Activated CD8-positive, alpha-beta memory T cell treated with anti-CD3 and anti-CD28 coated beads for 36 hours (primary cell): ENCODE measurements at regions not wholly inside any gene's neighbourhood (a gene's known extent, or its start where the extent isn't known, plus 50 kb on each side); places are given as distances from the start of the nearest gene placed in this dataset.

Experiments
- CTCF ChIA-PET: fragments of 350-600 bp; sonication (Branson Sonifier 250); formaldehyde crosslinking; loops from one replicate; lab custom pipeline; 2021; ENCODE audit warnings: antibody characterized with exemption; lab: Charles Lee
- POLR2A ChIA-PET: fragments of 350-600 bp; sonication (Branson Sonifier 250); formaldehyde crosslinking; loops from one replicate; lab custom pipeline; 2021; ENCODE audit warnings: antibody characterized with exemption; lab: Charles Lee

- CTCF ChIA-PET: interaction anchor here (0.7 kb wide), 3 partner anchors 11 to 257 kb away, joined by 3 to 5 read pairs (median 5); no protein-coding TSS in a partner anchor
- POLR2A ChIA-PET: interaction anchor here (0.6 to 0.7 kb wide), 2 partner anchors 48 to 247 kb away, joined by 3 read pairs; no protein-coding TSS in a partner anchor
Observed at GRCh38 chr11:128375961-128376360, 211.4 kb downstream of the ETS1 start.

- ChIA-PET CTCF (interaction anchor here (1.0 kb wide), 1 partner anchor 23 kb away, joined by 3 read pairs; no protein-coding TSS in a partner anchor), POLR2A (no interaction called here)
Observed at GRCh38 chr11:128374026-128374425, 213.3 kb downstream of the ETS1 start.

DNA sequence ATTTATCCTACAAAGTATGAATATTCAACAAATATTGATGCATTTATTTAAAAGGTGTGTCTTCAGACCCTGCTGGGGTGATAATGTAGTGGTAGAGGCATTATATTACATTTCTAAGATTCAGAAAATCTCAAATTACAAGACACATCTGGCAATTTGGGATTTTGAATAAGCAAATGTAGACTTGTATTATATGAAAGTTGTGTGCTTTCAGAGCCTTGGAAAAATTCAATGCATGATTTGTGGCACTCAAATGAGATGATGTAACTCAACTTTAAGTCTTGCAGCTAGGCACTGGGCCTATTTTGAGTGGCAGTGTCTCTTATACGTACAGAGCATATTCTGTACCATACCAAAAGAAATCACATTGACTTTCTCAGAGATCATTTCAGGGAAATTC, 214.4 kb downstream of the ETS1 start:
- CTCF ChIA-PET: no interaction called here
- POLR2A ChIA-PET: no interaction called here

- POLR2A ChIA-PET: no interaction called here
- CTCF ChIA-PET: interaction anchor here (0.8 to 1.5 kb wide), 3 partner anchors 44 to 66 kb away, joined by 3 read pairs; no protein-coding TSS in a partner anchor
Observed at GRCh38 chr11:128367573-128367972, 219.8 kb downstream of the ETS1 start.

DNA sequence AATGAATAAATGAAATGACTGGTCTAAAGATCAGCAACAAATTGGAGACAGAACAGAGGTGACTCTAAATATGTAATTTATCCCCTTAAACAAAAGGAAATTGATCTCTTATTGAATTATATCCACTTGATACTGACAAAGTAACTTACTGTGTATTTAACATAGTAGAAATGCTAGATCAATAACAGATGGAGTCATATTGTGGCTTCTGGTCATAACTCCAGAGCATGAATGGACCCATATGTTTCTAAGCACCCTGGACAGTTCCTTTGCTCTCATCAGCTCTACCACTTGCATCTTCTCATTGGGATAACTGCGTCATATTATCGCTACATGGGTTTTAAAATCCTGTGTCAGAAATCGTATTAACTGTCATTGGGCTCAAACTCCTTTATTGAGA, 222.3 kb downstream of the ETS1 start:
- ChIA-PET POLR2A (no interaction called here), CTCF (no interaction called here)

- ChIA-PET CTCF (no interaction called here), POLR2A (no interaction called here)
Observed at GRCh38 chr11:128361451-128362020, 225.8 kb downstream of the ETS1 start.

DNA sequence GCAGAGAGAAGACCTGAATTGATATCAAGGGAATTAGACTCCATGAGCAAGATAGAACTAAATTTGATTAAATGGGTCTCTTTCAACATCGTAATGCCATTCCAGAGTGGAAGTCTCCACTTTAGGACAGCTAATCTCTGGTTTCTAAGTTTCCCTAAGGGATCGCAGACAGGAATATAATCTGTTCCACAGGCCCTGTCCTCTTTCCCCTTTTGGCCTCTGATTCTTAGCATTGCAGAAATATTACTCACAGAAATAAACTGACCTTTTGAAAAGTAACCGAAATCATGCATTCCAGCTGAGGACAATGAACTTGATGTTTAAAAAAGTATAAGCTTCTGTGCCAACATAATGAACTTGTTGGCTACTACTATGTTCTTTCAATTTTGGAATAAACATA, 227.8 kb downstream of the ETS1 start:
- ChIA-PET CTCF (no interaction called here), POLR2A (no interaction called here)

DNA sequence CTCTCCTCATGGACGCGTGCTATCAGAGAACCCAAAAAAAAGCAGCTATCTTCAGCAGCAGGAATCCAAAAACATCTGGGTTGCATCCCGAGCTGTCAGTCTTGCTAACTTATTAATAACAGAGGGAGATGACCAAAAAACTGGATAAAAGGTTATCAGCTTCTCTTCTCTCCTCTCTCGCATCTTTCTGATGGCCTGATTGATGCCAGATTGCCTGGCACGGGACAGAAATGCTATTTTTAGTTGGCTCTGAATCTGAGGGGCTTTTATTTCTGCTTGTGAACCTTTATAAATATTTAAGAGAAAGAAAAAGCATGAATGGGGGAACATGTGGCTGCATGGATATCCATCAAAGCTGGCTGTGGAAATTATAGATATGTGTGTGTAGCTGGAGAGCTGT, 230.3 kb downstream of the ETS1 start:
- ChIA-PET POLR2A (no interaction called here), CTCF (interaction anchor here (0.8 kb wide), 1 partner anchor 9 kb away, joined by 3 read pairs; no protein-coding TSS in a partner anchor)

DNA sequence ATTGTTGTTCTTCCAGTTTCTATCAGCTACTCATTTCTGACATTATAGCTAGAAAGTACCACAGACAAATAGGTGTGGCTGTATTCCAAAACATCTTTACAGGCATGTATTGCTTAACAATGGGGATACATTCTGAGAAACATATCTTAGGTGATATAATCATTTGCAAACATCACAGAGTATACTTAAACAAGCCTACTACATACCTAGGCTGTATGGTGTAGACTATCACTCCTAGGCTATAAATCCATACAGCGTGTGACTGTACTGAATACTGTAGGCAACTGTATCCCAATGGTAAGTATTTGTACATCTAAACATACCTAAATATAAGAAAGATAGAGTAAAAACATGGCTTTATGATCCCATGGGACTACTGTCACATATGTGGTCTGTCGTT, 231.8 kb downstream of the ETS1 start:
- ChIA-PET CTCF (no interaction called here), POLR2A (no interaction called here)

GRCh38 chr11:128354476-128354875, 232.9 kb downstream of the ETS1 start:
- POLR2A ChIA-PET: no interaction called here

DNA sequence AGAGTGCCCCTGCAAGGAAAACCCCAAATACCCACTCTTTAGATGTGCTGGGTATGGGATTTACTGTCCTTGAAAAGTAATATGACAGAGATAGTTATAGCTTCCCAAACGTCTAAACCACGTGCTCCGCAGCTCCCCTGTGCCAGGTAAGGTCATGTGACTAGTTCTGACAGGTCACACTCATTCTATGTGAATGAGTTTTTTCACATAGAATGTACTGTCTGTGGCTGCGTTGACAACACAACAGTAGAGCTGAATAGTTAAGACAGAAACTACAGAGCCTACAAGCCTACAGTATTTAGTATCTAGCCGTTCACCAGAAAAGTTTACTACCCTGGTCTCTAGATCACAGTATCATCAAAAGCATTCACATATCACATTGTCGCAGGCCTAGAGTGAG, 236.2 kb downstream of the ETS1 start:
- CTCF ChIA-PET: interaction anchor here (1.6 kb wide), 1 partner anchor 23 kb away, joined by 3 read pairs; no protein-coding TSS in a partner anchor
- POLR2A ChIA-PET: no interaction called here

More at GRCh38 chr11:128354476-128354875, 232.9 kb downstream of the ETS1 start:
- CTCF ChIA-PET: no interaction called here

- POLR2A ChIA-PET: no interaction called here
- CTCF ChIA-PET: interaction anchor here (1.6 kb wide), 1 partner anchor 24 kb away, joined by 3 read pairs; no protein-coding TSS in a partner anchor
Observed at GRCh38 chr11:128349650-128350299, 237.6 kb downstream of the ETS1 start.

GRCh38 chr11:128346804-128347203, 240.6 kb downstream of the ETS1 start:
- POLR2A ChIA-PET: interaction anchor here (0.6 to 1.1 kb wide), 2 partner anchors 25 to 1659 kb away, joined by 3 to 4 read pairs; no protein-coding TSS in a partner anchor

GRCh38 chr11:128345316-128345715, 242.0 kb downstream of the ETS1 start:
- ChIA-PET POLR2A (interaction anchor here (0.7 to 4.1 kb wide), 2 partner anchors 22 to 178 kb away, joined by 3 to 25 read pairs; no protein-coding TSS in a partner anchor), CTCF (interaction anchor here (1.2 to 2.7 kb wide), 3 partner anchors 15 to 55 kb away, joined by 3 to 10 read pairs (median 4); no protein-coding TSS in a partner anchor)

More at GRCh38 chr11:128346804-128347203, 240.6 kb downstream of the ETS1 start:
- CTCF ChIA-PET: interaction anchor here (0.6 to 2.7 kb wide), 4 partner anchors 17 to 484 kb away, joined by 3 to 10 read pairs (median 3); no protein-coding TSS in a partner anchor

DNA sequence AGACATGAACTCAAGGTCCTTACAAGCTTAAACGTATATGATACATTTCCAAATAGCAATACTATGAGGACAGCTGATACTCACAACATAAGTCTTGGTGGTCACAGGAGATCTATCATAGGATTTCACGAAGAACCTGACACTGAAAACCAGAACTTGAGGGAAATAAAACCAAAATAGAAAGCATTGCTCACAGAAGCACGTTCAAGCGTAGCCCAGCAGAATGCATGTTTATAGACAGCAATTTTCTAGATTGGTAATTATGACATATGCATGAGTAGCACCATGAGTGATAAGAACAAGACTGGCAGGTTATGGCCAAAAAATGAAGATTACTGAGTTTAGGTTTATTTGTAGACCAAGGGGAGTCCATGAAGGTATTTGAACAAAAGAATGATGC, 243.5 kb downstream of the ETS1 start:
- POLR2A ChIA-PET: interaction anchor here (0.6 to 4.1 kb wide), 6 partner anchors 16 to 181 kb away, joined by 3 to 25 read pairs (median 4); no protein-coding TSS in a partner anchor
- CTCF ChIA-PET: interaction anchor here (0.7 to 1.7 kb wide), 6 partner anchors 14 to 79 kb away, joined by 3 to 5 read pairs (median 4); no protein-coding TSS in a partner anchor

- CTCF ChIA-PET: interaction anchor here (1.0 to 1.7 kb wide), 2 partner anchors 18 to 20 kb away, joined by 4 to 5 read pairs; no protein-coding TSS in a partner anchor
- POLR2A ChIA-PET: interaction anchor here (0.6 to 4.1 kb wide), 5 partner anchors 20 to 182 kb away, joined by 3 to 25 read pairs (median 5); no protein-coding TSS in a partner anchor
Observed at GRCh38 chr11:128343135-128343514, 244.2 kb downstream of the ETS1 start.

DNA sequence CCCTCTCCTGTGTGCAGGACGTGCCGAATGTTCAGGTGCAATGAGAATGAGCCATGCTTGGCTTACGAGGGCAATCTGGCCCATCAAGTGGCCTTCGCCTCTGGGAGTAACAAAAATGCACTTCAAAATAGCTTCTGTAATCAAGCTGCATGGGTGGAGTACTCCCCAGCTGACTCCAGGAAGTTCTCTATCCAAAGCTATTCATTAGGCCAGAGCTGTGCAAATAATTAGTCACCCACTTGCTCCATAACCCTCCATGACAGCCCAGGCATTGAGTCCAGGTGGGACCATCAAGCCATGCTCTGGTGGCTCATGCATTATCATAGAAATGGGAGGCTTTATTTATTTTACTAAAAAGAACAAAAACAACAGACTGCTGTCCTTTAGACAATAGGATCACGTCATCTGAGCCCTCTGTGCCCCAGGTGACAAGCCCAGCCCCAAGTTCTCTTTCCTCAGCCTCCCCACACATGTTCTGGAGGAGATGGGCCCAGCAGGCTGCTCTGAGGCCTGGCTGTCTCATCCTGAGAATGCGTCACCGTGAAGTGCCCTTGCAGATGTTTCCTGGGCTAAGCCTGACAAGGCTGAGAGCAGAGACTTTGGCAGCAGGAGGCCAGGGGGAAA, 244.7 kb downstream of the ETS1 start:
- ChIA-PET POLR2A (interaction anchor here (1.0 to 4.1 kb wide), 5 partner anchors 14 to 110 kb away, joined by 3 to 25 read pairs (median 4); no protein-coding TSS in a partner anchor), CTCF (interaction anchor here (0.9 to 1.6 kb wide), 2 partner anchors 126 to 288 kb away, joined by 3 read pairs; no protein-coding TSS in a partner anchor)

DNA sequence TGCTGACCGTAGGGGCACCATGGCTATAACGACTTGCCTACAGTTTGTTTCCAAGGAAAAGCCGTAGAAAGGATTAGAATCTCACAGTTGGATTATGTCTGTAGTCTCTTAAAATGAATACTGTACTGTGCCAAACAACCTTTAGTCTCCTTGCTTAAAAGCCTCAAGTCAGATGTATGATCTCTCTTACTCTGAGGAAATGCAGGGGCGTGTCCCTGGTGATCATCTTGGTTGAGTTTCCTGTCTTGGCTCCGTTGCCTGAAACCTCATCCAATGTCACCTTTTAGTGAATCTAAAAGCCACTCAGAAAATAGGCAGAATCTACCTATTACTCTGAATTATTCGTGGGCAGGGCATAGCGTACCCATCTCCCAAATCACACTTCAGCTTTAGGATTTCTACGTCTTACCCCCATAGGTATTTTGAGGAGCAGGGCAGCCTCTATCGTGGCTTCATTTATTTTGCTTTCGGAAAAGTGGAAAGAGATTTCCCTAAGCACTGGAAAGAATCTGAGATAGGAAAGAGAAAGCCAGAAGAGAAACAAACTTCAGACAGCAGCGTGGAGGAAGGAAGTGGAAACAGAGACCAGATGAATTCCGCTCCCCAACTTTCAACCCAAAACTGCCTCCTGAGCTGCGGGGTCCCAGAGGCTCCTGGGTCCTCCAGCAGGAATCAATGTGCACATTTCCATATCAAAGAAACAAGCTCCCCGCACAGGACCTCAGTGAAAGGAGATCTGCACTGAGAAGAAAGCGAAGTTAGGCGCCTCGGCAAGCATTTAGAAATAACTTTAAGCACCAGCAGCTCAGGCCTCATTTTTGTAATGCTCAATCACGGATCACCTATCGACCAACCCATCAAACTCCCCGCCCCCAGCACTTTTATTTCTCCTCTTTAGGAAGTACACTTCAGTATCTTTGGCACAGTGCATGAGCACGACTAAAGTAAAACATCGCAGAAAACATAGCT, 245.8 kb downstream of the ETS1 start:
- ChIA-PET CTCF (interaction anchor here (0.7 to 1.6 kb wide), 3 partner anchors 46 to 289 kb away, joined by 3 read pairs; no protein-coding TSS in a partner anchor), POLR2A (interaction anchor here (0.5 to 4.1 kb wide), 6 partner anchors 13 to 139 kb away, joined by 3 to 25 read pairs (median 3); no protein-coding TSS in a partner anchor)
